Endothelial cell of umbilical vein (primary cell): ENCODE measurements at regions not wholly inside any gene's neighbourhood (a gene's known extent, or its start where the extent isn't known, plus 50 kb on each side); places are given as distances from the start of the nearest gene placed in this dataset.

Source experiments
- BruUV-seq: library from RNA; stranded (reverse); fragments of 400-500 nt; replicated peaks from 2 replicates; lab custom pipeline; 2021; lab: Mats Ljungman, UMichigan
- CTCF ChIA-PET: fragments of 300-600, 350-600 bp; sonication (Branson Sonifier 250); formaldehyde crosslinking; loops from one replicate; lab custom pipeline; 2021; ENCODE audit warnings: antibody characterized with exemption, inconsistent platforms; lab: Charles Lee
- POLR2A ChIA-PET: fragments of 300-600, 350-600 bp; sonication (Branson Sonifier 250); formaldehyde crosslinking; loops from one replicate; lab custom pipeline; 2021; ENCODE audit warnings: antibody characterized with exemption, inconsistent platforms; lab: Charles Lee
- DNase-seq: peaks from one replicate; pipeline ENCODE4 v3.0.0-alpha.2; 2011; ENCODE audit warnings: low read depth, low spot score
- FAIRE-seq: peaks from 2 replicates; lab custom pipeline; 2011; peaks lifted over from hg19 to GRCh38; lab: Jason Lieb, UNC
- H2AFZ ChIP-seq: 2 replicates; pipeline ENCODE4 v1.6.0; 2012; ENCODE audit warnings: low read depth, low read length, control low read depth, inconsistent platforms
- H3K27ac ChIP-seq: 2 replicates; pipeline ENCODE4 v1.5.1; 2011; ENCODE audit warnings: low read depth, mild to moderate bottlenecking, control low read depth, low read length, moderate library complexity; ENCODE audit not compliant: insufficient read depth
- H3K27me3 ChIP-seq, 2 experiments: 2 replicates each; pipeline versions ENCODE4 v1.6.0 to v1.6.1; 2011; ENCODE audit warnings: low read length in 2 of 2, mixed read lengths in 1 of 2; ENCODE audit not compliant: control insufficient read depth in 2 of 2, insufficient read depth in 2 of 2
- H3K36me3 ChIP-seq, 2 experiments: 2 replicates in 1 of 2; 3 replicates in 1 of 2; pipeline ENCODE4 v1.5.1; 2011; ENCODE audit warnings: low read length in 2 of 2, mild to moderate bottlenecking in 1 of 2, moderate library complexity in 1 of 2; ENCODE audit not compliant: control insufficient read depth in 2 of 2, insufficient read depth in 2 of 2; ENCODE audit errors: extremely low read depth in 1 of 2
- H3K4me1 ChIP-seq: 3 replicates; pipeline ENCODE4 v1.5.1; 2011; ENCODE audit warnings: mild to moderate bottlenecking, low read length; ENCODE audit not compliant: control insufficient read depth, insufficient read depth; ENCODE audit errors: extremely low read depth
- H3K4me2 ChIP-seq: 2 replicates; pipeline ENCODE4 v1.6.1; 2011; ENCODE audit warnings: low read length, control low read depth, mixed read lengths; ENCODE audit not compliant: insufficient read depth
- H3K4me3 ChIP-seq, 3 experiments: fragments of 200-600 bp in 1 of 3; sonication (generic), shearing (Covaris generic) in 1 of 3; replicated peaks in 1 of 3; 2 replicates each; pipeline ENCODE4 v1.5.1; 2011 to 2016; ENCODE audit warnings: control low read depth in 3 of 3, low read length in 3 of 3, mild to moderate bottlenecking in 2 of 3, inconsistent platforms in 1 of 3, low read depth in 1 of 3, moderate library complexity in 1 of 3; ENCODE audit not compliant: insufficient read depth in 1 of 3
- H3K79me2 ChIP-seq: 2 replicates; pipeline ENCODE4 v1.6.0; 2012; ENCODE audit warnings: low read length, inconsistent platforms; ENCODE audit not compliant: control insufficient read depth, insufficient read depth
- H3K9ac ChIP-seq: replicated peaks from 2 replicates; pipeline ENCODE3; 2011; ENCODE audit warnings: low read length, control low read depth; ENCODE audit not compliant: insufficient read depth; ENCODE audit errors: extremely low read depth
- H3K9me1 ChIP-seq: replicated peaks from 3 replicates; pipeline ENCODE4 v1.6.0; 2011; ENCODE audit warnings: mild to moderate bottlenecking, low read length; ENCODE audit not compliant: control insufficient read depth, insufficient read depth; ENCODE audit errors: extremely low read depth
- H3K9me3 ChIP-seq: replicated peaks from 2 replicates; pipeline ENCODE4 v1.5.1; 2012; ENCODE audit warnings: low read length, inconsistent platforms; ENCODE audit not compliant: control insufficient read depth, insufficient read depth
- H4K20me1 ChIP-seq: replicated peaks from 2 replicates; pipeline ENCODE3; 2011; ENCODE audit warnings: mild to moderate bottlenecking, low read length; ENCODE audit not compliant: control insufficient read depth, insufficient read depth; ENCODE audit errors: extremely low read depth
- CTCF ChIP-seq, 2 donors: IDR thresholded peaks; 1 replicate in 1 of 2; 2 replicates in 1 of 2; pipeline ENCODE4 v1.5.1; 2011; ENCODE audit warnings: low read length in 2 of 2, mild to moderate bottlenecking in 2 of 2, moderate library complexity in 2 of 2, control low read depth in 1 of 2, inconsistent platforms in 1 of 2, low read depth in 1 of 2; ENCODE audit not compliant: insufficient read depth in 1 of 2; ENCODE audit errors: extremely low read depth in 1 of 2
- EZH2 ChIP-seq: IDR thresholded peaks from 2 replicates; pipeline ENCODE4 v1.6.1; 2012; ENCODE audit warnings: borderline replicate concordance, low read depth, mild to moderate bottlenecking, moderate library complexity, low read length, inconsistent platforms; ENCODE audit not compliant: severe bottlenecking
- FOS ChIP-seq: IDR thresholded peaks from 2 replicates; pipeline ENCODE4 v1.6.1; 2011; ENCODE audit warnings: mild to moderate bottlenecking, low read length, moderate library complexity, borderline replicate concordance; ENCODE audit not compliant: insufficient read depth
- GATA2 ChIP-seq: IDR thresholded peaks from 2 replicates; pipeline ENCODE4 v1.7.0; 2011; ENCODE audit warnings: low read depth, mild to moderate bottlenecking, moderate library complexity, mixed read lengths, low read length; ENCODE audit not compliant: insufficient read length, insufficient read depth
- JUN ChIP-seq: IDR thresholded peaks from 2 replicates; pipeline ENCODE4 v1.6.1; 2011; ENCODE audit warnings: borderline replicate concordance, low read depth; ENCODE audit not compliant: insufficient read length, insufficient read depth
- MAX ChIP-seq: IDR thresholded peaks from 2 replicates; pipeline ENCODE4 v1.6.1; 2011; ENCODE audit not compliant: insufficient read depth, insufficient read length
- MYC ChIP-seq: IDR thresholded peaks from one replicate; pipeline ENCODE4 v1.6.1; 2011; ENCODE audit warnings: mild to moderate bottlenecking, low read depth, low read length
- POLR2A ChIP-seq: IDR thresholded peaks from 2 replicates; pipeline ENCODE4 v1.6.1; 2012; ENCODE audit warnings: low read depth, mild to moderate bottlenecking, control low read depth, low read length
- POLR2AphosphoS5 ChIP-seq: IDR thresholded peaks from 2 replicates; pipeline ENCODE4 v1.6.1; 2012; ENCODE audit warnings: low read depth, mild to moderate bottlenecking, control low read depth, low read length, moderate library complexity; ENCODE audit not compliant: insufficient read depth
- dilution Hi-C: fragments of 300-500 bp; cut with MboI; formaldehyde crosslinking; loops from one replicate; pipeline ENCODE4 v1.15.0; 2019; ENCODE audit warnings: low sequenced_read_pairs; ENCODE audit not compliant: extremely low pct_ligation_motif_present
- intact Hi-C: fragments of 100-400 bp; cut with micrococcal nuclease; formaldehyde crosslinking; loops from one replicate; pipeline ENCODE4 v1.10.0; 2022

- FAIRE-seq = no peak
- Histone ChIP-seq H3K4me3 (no peak overlapping the region), H3K4me1 (no peaks in the 10 kb centered on the region), H3K27ac (no peak overlapping the region), H3K4me2 (no peak overlapping the region), H2AFZ (no peak overlapping the region), H3K36me3 (no peaks in the 10 kb centered on the region), H3K9me1 (no peaks in the 10 kb centered on the region), H3K79me2 (no peaks in the 10 kb centered on the region), H3K9ac (no peak overlapping the region), H3K27me3 (no peaks in the 10 kb centered on the region), H3K9me3 (no peaks in the 10 kb centered on the region), H4K20me1 (no peaks in the 10 kb centered on the region)
- no peak for DNase-seq
- intact Hi-C loops (no loop called here), dilution Hi-C loops (no loop called here)
- TF ChIP-seq GATA2 (no peak), EZH2 (no peak), POLR2AphosphoS5 (no peak), MYC (no peak), JUN (no peak), CTCF (IDR thresholded peaks at IDR 0.05; ENCODE audit: extremely low read depth in 1 of 2, insufficient read depth in 1 of 2, low read depth in 1 of 2, low read length in 2 of 2) (no peak), FOS (no peak), MAX (no peak), POLR2A (no peak)
- CTCF ChIA-PET = no interaction called here
- POLR2A ChIA-PET = no interaction called here
- BruUV-seq = no TSS peak
These were observed 663.9 kb downstream of the PTPRU start for GRCh38 chr1:29900104-29900679.
